Stimulated activated CD4-positive, alpha-beta T cell treated with anti-CD3 and anti-CD28 coated beads, Interleukin-2, amount 100 ng/mL, for 4 hours (primary cell): ENCODE measurements at regions not wholly inside any gene's neighbourhood (a gene's known extent, or its start where the extent isn't known, plus 50 kb on each side); places are given as distances from the start of the nearest gene placed in this dataset.
"Not testable (repeated sequence)": the region's sequence is repeated elsewhere in the genome, so short reads cannot be mapped to it uniquely, and the experiment has no call there.

Source experiments
- DNase-seq: peaks from one replicate; pipeline ENCODE4 v3.0.0-alpha.2; 2020; ENCODE audit warnings: low read depth

DNA sequence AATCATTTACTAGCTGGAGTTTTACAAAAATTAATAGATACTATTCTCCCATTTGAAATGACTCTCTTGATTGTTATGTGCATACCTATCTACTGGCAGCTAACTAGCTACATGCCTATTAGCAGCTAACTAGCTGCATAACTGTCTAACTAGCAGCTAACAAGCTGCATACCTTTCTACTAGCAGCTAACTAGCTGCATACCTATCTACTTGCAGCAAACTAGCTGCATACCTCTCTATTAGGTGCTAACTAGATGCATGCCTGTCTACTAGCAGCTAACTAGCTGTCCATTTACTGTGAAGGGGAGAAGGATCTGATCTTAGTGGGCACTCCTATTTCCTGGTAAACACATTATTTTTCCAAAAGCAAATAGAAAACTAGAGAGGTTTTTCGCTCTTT is 439.4 kb upstream of the PFKP start:
- no peak for DNase-seq

- DNase-seq: no peak
Measured at GRCh38 chr10:2625094-2625493, 442.3 kb upstream of the PFKP start.

- no peak for DNase-seq
Measured at GRCh38 chr10:2623675-2624274, 443.6 kb upstream of the PFKP start.

DNA sequence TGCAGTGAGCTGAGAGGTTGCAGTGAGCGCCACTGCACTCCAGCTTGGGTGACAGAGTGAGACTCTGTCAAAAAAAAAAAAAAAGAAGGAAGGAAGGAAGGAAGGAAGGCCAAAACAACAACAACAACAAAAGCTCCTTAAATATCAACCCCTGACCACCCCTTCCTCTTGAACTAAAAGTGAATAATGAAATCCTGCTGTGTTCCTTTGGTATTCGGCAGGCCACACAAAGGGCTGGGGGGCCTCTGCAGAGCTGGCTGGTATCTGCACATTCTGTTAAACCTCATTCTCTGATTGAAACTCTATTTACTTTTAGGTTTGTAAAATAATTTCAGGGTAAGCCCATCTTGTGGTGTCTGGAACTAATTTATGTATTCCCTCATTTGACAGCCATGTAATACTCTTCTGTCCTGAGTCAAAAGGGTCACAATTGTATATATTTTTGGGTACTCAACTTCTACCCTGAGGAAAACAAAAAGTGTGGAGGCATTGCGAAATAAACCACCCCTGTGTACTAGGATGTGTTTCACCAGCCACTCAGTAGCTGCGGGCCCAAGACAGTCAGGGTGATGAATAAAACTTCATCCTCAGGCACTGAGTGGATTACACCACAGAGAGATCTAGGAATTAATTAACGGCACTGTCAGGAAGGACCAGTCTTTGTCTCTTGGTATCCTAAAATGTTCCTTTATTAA is 446.4 kb upstream of the PFKP start:
- no peak for DNase-seq

- DNase-seq: no peak
Measured at GRCh38 chr10:2619916-2620315, 447.4 kb upstream of the PFKP start.

- no peak for DNase-seq
Measured at GRCh38 chr10:2619472-2619871, 447.9 kb upstream of the PFKP start.

DNA sequence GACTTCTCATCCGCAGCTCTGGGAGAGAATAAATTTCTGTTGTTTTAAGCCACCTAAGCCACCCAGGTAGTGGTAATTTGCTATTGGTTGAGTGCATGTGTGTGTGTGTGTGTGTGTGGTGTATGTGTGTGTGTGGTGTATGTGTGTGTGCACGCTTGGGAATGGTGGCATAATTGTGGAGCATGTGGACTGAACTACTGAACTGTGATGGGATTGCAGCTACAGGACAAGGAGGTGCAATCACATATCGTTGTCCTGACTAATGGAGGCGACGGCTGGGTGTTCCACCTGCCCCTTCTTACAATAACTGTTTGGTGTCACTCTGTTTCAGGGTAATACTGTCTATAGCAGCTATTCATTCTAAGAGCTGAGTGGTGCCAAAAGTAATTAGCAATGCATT is 448.7 kb upstream of the PFKP start:
- no peak for DNase-seq

DNA sequence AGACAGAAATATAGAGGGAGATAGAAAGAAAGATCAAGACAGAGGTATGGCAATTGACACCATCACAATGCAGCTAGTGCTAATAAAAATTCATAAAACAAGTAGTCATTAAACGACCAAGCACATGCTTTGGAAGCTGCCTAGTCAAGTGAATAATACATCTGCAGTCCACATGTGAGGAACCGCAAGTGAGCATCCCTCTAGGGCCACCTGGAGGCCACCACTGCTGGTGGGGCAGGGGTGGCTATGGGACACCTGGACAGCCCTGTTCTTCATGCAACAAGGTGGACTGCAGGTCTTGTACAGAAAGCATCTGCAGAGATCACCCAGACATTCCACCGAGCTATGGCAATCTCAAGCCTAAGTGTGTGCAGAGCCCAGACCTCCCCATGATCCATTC is 451.1 kb upstream of the PFKP start:
- DNase-seq: no peak

GRCh38 chr10:2611603-2612002 is 455.7 kb upstream of the PFKP start:
- no peak for DNase-seq

DNA sequence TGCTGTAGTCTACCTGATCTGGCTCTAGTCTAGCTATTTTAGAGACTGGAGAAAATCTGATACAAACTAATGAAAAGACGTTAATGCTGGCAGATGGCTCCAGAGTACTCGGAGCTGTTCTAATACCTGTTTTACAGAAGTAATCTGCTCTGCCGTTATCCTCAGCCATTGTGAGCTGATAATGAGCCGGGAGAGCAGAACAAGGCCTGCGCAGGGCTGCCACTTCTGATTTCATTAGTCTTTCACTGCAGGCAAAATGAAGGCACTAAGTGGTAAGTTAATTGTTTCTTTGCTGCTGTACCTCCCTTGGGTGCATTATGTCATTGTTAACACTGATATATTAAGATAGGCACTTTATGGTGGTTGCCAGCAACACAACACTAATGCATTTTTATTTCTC is 456.4 kb upstream of the PFKP start:
- no peak for DNase-seq

DNA sequence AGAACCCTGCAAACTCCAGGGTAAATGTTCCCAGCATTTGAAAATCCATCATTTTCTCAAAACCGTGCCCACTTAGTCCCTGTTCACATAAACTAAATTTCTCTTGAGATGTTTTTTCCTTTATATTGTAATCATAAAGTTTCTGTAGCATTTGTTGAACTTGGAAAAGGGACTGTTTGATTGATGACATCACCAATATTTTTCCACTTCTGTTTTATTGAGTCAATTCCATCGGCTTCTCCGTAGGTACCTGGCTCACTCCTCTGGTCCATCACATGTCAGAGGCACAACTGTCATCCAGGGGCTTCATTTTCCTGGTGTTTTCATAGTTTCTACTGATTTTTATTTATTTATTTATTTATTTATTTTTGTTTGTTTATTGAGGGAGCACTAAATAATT is 462.5 kb upstream of the PFKP start:
- DNase-seq: no peak

GRCh38 chr10:2599571-2599970 is 467.8 kb upstream of the PFKP start:
- no peak for DNase-seq

- no peak for DNase-seq
Measured at GRCh38 chr10:2592360-2593160, 474.8 kb upstream of the PFKP start.

- DNase-seq: no peak
Measured at GRCh38 chr10:2589196-2589595, 478.2 kb upstream of the PFKP start.

DNA sequence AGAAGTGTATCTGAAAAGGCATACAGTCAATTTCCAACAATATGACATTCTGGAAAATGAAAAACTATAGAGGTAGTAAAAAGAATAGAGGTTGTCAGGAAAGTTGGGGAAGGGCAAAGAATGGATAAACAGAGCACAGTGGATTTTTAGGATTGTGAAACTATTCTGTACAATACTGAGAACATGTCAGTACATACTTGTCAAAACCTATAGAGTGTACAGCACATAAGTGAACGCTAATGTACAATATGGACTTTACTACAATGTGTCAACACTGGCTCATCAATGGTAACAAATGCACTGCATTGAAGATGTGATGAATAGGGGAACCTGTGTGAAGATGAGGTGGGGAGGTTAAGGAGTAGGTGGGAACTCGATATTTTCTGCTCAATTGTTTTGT is 483.0 kb upstream of the PFKP start:
- no peak for DNase-seq

DNA sequence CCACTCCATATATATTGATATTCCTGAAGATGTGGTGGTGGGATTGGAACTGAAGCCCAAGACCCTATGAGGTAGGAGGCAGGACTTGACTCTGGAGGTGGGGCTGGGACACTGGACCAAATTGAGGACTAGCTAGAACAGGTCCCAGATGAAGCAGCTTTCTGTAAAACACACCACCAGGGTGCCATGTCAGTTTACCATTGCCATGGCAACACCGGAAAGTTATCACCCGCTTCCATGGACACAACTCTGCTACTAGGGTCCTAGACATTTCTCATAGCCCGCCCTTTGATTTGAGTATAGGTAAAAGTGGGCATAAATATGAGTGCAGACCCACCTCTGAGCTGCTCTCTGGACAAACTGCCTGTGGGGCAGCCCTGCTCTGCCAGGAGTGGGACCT is 490.5 kb upstream of the PFKP start:
- no peak for DNase-seq

DNA sequence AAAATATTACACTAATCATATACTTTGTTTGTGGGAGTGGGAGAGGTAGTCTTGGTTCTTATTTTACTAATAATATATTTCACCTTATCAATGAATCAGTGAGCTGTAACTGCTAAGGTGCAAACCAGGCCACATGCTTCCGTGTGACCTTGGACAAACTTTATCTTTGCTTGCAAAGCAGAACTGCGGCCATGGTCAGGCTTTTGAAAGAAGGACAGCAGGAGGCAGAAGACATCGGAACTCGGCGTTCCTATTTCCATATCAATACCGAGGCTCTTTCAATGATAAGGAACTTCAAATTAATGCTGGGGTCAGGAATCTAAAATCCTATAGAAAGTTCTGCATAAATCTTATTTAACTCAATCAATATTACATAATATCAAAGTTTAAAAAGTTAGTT is 491.9 kb upstream of the PFKP start:
- DNase-seq: no peak

DNA sequence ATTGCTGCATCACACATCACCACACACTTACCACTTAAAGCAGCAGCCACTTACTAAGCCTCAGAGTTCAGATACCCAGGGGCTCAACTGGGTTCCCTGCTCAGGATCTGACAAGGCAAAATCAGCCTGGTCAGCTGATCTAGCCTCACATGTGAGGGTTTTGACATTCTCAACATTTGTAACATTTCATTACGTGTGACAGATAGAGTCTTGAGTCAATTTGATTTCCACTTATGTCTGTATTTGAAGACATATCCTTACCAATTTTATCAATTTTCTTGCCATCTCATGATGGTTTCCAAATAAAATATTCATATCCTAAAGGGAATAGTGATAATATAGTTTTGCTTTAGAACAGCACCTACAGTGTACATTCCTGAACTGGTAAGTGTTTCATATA is 494.7 kb upstream of the PFKP start:
- DNase-seq: no peak

DNA sequence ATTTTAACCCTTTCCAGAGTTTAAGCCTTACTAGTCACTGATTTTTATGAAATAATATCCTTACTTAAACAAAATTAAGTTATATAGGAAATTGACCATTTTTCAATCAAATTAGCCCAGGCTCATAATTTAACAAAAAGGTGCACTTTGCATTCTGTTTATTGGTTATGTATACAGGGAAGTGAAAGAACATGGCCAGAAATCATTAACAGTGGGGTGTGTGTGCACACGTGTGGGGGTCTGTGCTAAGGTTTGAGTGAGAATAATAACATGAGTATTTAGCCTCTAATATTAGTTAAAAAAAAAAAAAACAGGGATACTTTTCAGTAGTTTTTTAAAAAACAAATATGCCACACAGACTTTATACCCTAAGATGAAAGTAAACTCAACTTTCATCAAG is 510.5 kb upstream of the PFKP start:
- DNase-seq: no peak

- DNase-seq: no peak
Measured at GRCh38 chr10:2548071-2548470, 519.3 kb upstream of the PFKP start.

DNA sequence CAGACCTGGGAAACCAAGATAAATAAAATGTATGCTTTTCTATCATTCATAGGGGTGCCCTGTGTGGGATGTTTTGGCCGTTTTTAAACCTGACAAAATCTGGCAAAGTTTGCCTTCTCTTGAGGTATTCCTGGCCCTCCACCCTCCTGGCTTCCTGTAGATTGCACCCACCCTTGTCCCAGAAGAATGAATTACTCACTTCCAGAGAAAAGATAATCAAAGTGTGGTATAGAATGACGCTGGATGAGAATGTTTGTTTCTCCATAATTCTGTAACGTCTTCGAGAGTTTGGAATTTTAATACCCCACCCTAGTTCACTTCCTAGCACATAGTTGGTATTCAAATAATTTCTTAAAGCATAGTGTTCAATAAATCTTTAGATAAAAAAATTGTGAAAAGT is 519.7 kb upstream of the PFKP start:
- no peak for DNase-seq

- DNase-seq: not testable (repeated sequence)
Measured at GRCh38 chr10:2546894-2547293, 520.5 kb upstream of the PFKP start.

- no peak for DNase-seq
Measured at GRCh38 chr10:2543974-2544373, 523.4 kb upstream of the PFKP start.
